Activated CD4-positive, CD25-positive, alpha-beta regulatory T cell treated with anti-CD3 and anti-CD28 coated beads, Interleukin-2, amount 50 U/mL, for 24 hours (primary cell): ENCODE measurements at regions not wholly inside any gene's neighbourhood (a gene's known extent, or its start where the extent isn't known, plus 50 kb on each side); places are given as distances from the start of the nearest gene placed in this dataset.

ENCODE experiments used
- ATAC-seq, 2 donors: fragments of 150-1000 bp; cut with Tn5 transposase; one replicate each; pipeline ENCODE4 v1.10.0; 2021; ENCODE audit warnings: mild to moderate bottlenecking in 1 of 2, moderate library complexity in 1 of 2

DNA sequence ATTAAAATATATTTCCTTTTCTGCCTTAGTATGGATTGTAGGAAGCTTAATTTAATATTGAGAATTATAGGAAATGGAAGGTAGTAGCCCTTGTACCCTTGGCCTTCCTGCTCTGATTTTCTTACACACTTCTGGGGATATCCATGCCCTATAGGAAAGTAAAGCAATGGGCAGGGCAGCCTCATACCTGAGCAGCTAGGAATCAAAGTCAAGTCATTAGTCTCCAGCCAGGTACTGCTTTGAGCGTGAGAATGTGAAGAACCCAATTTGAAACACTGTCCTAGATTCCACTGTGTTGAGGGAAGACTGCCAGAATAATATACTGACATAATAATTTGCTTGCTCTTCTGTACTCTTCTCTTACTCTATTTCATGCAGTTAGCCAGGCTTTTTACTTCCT is 51.0 kb upstream of the L3MBTL3 start:
- no peak for ATAC-seq

DNA sequence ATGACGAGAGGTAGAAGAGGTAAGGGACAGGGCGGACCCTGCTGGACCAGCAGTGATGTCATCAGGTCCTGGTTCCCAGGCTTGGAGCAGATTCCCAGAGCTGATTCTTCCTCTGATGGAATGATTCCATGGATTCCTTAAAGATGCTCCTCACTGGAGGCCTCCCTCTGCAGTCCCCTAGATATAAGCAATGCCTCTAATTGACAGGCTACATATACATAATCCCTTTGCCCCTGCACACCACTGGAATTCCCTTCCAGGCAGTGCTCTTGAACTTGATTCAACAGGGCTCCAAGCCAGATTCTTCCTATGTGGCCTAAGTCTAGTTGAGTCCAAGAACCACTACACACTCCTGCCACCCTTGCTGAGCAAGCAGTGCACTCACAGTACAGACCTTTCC is 52.3 kb upstream of the L3MBTL3 start:
- no peak for ATAC-seq

DNA sequence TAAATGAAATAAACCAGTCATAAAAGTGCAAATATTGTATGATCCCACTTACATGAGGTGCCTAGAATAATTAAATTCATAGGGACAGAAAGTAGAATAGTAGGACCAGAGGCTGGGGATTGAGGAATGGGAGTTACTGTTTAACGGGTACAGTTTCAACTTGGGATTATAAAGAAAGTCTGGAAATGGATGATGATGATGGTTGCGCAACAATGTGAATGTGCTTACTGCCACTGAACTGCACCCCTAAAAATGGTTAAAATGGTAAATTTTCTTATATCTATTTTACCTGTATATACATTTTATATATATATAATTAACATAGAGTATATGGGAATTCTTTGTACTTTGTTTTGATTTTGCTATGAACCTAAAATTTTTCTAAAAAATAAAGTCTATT is 53.3 kb upstream of the L3MBTL3 start:
- no peak for ATAC-seq

DNA sequence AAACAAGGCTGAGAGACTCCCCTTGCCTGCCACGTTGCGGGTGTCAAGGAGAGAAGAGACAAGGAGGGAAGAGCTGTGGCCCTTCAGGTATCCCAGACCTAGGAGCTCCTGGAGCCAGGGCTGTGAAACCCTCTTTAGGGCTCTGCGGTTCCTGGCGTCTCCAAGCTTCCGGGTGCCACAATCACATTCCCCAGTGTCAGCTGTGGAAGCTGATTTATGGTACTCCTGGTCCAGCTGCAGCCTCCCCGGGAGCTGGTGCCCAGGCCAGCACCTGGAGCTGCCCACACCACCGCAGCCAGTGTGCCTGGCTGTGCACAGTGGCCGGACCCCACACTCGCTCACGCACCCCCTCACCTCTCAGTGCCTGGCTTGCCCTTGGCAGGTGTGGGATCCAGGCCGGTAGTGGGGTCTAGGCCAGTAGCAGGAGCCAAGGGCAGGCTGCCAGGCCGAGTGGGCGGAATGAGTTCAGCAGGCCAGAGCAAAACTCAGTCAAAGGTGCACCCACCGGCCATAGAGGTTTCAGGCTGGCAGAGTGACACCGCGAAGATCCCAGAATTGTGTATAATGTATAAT is 58.9 kb upstream of the L3MBTL3 start:
- ATAC-seq: no peak

DNA sequence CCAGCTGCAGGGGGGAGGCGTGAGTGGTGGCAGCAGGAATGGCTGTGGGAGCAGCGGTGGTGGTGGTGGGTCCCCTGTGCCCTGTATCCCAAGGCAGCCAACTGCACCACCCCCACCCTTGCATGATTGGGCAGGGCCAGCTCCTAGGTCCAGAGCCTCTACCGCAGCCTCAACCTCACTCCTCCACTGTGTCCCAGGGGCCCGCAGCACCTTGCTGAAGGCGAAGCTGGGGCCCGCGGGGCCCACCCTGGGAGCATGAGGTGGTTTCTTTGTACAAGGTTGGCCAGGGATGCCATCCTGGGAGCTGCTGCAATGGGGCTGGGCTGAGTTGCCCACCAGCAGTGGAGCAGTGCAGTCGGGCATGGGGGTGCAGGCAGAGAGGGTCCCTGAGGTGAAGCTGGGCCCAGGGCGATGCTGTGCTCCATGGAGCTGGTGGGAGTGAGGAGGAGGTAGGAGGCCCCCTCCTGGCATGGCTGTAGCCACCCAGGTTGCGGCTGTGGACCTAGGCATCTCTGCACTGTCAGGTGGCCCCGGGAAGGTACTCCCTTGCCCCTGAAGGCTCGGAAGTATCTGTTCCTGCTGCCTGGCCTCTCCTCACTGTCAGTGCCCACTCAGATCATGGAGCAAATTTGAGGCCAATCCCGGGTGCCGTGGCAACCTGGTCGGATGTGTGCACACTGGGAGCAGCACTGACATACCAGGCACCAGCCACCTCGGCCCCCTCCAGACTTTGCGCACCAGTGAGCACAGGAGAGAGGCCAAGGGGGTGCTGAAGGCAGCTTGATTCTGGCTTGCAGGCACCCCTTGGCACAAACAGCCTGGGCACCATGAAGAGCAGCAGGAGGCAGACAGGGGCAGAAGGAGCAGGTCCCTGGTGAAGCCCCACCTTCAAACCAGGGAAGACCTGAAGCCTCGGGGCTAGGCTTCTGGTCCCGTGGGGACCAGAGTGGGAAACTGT is 60.2 kb upstream of the L3MBTL3 start:
- no peak for ATAC-seq

DNA sequence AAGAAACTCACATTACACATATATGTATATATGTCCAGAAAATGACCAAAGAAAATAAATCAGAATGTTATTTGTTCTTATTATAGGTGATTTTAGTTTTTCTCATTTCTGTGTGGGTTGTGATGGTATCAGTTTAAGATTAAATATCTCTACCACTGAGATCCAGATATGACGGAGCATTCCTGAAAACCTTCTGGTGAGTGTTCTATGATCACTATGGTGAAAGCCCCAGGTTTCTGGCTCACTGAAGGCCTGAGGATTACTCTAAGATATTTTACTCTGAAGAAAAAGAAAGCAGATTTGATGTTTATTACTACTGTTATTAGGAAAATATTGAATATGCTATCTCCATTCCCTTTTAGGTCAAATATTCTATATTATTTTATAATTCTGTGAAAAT is 62.8 kb upstream of the L3MBTL3 start:
- no peak for ATAC-seq

DNA sequence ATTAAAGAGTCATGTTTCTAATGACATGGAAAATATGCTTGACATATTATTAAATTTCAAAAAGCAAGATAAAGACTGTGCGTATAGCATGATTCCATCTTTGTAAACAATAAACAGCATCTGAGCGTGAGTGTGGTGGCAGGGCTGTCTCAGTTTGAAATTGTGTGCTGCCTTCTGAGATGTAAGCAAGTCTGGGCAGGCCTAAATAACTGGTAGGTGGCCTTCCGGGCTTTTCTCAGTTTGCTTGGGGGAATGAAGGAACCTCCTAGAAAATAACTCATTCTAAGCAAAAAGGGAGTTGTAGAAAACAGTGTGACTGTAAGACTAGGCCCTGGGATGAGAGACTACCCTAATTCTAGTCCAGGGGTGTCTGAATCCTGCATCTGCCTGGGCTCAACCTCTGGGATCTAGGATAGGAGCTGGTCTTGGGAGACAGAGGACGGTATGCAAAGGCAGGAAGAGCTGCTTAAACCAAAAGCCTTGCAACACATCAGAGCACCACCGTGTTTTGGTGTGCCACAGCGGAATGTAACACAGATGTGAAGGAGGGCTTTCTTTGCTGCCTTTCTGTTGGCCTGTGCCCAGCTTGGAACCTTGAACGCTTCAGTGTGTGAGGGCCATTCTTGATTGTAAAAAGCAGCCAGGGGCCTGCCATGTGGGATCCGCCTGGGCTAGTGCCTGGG is 63.5 kb upstream of the L3MBTL3 start:
- no peak for ATAC-seq

DNA sequence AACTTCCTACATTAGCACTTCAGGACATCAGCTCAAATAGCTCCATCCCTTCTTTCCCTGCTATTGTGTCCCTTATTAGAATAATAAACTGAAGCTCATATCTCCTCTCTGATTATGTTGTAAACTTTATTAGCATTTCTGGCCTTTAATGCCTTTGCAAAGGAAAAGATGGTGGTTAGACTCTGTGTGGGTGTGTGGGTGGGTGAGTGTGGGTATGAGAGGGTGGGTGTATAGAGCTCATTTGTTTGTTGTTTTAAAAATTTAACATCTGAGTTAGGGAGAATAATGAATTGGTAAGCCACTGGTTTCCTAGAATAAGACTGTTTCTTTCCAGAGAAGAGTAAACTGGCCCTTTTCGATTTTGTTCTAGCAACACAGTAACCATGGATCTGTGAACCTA is 70.6 kb upstream of the L3MBTL3 start:
- no peak for ATAC-seq

DNA sequence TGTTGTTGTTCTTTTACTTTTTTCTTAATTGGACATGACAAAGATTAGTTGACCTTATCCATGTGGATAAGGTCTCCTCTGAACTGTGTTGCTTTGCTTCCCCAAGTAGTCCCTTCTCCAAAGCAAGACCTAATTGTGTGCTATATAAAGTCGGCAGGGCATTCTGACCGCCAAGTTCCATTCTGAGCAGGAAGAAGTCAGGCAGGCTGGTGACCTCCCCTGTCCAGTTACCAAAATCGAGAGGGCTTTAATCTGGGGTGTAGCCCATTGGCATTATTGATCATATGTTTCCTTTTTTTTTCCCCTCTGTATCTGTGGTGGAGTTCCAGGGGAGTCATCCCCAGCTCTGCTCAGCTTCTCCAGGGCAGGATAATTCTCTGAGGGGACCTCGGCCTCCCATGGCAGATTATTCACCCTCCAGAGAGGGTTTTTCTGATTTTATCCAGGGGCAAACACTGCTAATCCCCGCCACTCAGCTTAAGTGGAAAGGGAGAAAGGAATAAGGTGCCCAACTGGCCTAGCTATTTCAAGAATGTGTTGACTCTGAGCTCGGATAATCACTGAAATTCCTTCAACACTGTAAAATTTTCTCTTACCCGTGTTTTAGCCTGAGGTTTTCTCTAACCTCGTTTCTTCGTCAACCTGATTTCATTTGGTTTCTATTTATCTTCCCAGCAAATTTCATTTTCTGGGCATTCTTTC is 71.8 kb upstream of the L3MBTL3 start:
- no peak for ATAC-seq

DNA sequence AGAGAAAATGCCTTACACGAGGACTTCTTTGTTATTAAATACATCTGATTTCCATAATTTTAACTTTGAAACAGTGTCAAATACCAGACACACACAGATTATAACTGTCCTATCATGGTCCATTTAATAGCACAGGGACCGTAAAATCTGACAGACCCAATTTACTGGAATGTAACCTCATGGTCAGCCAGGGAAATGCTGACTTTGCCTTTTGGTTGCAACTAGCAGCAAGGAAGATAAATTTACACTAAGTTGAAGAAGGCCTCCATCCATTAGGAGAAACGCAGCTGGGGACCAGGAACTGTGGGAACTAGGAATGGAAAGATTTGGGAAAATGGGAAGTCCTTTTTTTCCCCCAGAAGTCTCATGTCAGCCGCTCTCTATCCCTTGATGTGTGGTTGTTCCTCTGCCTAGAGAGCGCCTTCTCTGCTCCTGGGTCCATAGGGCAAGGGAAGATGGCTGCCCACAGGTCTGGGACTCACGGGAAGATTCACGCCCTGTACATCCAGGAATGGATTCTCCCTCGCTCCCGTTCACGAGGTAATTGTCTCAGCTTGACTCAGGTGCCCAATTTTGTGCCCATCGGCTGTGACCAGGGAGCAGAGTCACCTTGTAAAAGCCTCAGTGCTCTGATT is 74.6 kb upstream of the L3MBTL3 start:
- no peak for ATAC-seq

DNA sequence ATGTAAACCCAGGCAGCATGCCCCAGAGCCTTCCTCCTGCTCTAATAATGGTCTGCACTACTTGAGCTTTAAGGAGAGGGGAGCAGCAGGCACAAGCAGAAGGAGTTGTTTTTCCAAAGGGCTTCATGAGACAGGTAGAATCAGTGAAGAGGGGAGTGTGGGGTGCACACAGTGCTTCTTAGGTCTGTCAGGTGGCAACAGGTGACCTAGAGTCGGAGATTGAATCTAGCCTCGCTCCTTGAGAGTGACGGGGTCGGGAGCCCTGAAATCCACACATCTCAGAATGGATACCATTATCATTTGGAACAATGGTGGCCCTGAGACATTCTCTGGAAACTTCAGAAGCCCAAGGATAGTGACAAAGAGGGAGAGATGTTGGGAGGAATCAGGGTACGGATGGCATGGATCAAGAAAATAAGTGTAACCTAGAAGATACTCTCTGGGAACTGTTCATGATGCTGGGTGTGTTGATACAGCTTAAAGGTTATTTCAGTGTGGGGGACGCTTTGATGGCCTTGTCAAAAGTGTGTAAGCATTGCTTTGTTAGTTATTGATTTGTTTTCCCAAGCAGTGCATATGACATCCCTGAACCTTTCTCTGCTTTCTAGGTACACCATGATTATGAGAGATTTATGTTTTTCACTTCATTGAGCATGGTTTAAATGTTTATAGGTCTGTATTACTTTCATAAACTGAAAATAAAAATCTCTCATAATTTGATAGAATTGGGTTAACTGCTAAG is 77.8 kb upstream of the L3MBTL3 start:
- no peak for ATAC-seq

DNA sequence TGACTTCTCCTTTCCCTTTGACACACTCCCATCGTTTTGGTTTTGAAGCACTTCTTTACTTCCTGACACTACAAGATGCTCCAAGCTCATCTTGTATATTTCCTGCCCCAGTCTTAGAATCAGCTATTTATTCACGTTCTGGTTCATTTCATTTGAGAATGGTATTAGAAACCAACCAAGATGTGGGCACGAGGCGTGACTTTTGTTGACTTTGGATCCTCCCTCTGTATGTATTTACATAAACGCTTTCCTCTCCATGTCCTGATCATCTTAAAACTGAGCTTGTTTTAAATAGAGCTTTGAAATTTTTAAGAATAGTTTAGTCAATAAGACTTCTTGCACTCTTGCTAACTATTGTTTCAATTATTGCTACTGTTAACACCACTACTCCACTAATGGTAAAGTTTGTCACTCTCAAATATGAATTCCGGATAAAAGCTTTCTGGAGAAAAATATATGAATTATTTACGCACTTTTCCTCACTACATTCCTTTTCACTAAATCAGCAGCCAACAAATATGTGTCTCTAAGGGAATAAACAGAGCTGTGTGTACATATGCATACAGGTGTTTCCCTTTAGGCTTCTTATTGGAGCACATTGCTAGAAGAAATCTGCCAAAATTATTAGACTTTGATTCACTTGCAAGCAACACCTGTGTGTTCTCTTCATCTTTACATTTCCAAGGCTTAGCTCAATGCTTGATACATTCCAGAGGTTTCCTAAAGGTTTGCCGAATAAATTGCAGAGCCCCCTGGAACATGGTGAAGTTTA is 77.3 kb upstream of the TMEM244 start:
- ATAC-seq: no peak

DNA sequence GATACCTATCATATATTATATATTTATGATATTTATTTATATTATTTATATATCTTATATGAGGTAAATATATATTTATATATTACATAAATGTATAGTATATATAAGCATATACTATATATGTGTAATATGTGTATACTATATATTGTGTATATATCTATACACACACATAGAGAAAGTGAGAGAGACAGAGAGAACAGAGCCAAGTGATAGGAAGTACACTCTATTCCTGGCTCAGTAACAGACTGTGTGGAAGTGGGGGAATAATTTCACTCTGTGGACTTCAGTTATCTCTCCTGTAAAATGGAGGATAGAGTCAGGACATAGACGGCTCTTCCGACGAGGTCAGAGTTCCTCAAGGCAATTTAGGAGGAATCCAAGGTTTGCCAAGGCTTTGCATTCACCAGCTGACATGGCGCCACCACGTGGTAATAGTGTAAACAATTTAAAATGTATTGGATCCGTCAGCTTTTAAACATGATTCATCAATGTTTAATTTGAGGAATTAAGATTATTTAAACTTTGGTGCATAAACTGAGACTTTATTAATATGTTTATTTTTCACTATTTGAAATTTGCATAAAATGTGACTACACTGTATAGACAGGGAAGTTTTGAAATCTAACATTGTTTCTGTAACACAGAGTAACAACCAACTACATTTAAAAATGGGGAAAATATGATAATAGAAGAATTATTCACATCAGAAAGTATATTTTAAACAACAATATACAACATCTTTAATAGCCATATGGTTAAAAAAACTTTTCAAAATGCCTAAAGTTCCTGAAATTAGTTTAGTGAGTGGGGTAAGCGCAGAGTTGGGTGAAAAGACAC is 75.4 kb upstream of the TMEM244 start:
- peak in 1 of 2 donors; percentile 30 for ATAC-seq

DNA sequence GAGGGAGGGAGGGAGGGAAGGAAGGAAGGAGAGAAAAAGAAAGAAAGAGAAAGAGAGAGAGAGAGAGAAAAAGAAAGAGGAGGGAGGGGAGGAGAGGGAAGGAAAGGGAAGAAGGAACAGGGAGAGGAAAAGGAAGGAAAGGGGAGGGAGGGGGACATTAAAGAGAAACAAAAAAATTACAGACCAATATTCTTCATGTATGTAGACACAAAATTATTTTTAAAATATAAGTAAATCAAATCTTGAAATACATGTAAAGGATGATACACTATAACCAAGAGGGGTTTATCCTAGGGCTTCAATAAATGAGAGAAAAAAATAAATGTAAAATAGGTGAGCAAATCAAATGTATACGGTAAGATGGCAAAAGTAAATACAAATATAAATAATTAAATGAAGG is 71.2 kb upstream of the TMEM244 start:
- no peak for ATAC-seq

DNA sequence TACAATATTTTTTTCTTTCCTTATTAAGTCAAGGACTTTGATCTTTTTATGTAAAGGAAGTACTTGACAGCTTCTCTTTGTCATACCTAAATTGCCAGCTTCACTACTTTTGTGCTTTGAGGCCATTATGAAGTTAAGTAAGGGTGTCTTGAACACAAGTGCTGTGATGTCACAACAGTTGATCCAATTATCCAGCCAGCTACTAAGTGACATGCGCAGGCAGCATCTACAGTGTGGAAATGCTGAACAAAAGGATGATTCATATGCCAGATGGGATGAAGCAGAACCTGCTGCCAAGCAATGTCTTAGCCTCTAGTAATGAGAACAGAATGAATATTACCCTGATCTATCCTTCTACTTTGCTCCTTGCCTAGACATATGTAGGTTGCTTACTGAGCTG is 68.3 kb upstream of the TMEM244 start:
- ATAC-seq: no peak

DNA sequence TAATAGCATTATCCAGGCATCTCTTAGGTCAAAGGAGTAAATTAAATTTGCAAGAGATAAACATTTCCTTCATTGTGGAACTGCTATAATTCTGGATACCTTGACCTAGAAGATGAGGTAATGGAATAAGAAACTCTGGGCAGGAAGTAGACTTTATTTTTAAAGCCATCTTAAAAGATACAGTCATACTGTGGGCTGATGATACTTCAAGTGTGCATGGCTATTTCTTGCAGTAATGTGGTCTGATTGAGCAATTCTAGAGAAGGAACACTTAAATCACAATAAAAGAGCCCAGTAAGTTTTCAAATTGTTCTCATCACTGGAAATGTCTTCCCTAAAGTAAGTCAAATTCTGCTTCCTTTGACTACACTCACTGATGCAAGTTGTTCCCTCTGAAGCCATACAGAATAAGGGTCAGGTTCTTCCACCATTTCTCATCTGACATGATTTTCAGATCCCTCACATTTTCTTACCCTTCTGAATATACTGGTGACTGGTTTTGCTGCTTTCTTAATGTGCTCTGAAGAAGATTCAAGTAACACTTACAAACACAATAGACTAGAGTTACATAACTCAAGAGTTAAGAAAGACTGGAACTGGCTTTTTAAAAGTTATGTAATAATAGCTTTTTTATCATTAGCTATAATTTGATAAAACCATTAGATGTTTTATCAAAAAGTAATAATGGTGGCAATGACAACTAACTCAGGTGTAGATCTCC is 62.6 kb upstream of the TMEM244 start:
- ATAC-seq: no peak

DNA sequence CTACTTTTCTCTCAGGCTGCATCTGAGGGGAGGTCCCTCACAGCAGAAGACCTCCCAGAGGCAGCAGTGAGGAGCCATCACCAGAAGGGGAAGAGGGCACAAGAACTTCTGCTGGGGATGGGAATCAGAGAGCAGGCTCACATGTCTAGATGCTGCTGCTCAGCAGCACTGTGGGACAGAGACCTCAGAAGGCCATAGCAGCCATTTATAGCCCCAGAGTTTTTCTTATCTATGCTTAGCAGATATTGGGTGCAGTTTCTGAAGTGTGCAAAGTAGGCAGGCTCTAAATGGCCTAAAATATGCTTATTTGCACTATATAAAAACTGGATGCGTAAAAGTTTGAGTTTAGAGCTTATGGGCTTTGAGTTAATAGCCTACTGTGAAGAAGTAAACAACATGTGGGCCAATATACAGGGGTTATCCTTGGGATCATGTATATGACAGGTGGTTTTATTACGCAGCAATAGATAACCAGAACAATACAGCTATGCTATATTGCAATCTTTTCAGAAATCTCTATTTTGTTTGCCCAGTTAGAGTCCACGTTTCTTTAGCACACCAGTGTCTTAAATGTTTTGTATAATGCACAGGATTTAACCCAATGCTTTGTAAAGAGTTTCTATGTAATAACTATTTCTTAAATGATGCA is 60.2 kb upstream of the TMEM244 start:
- ATAC-seq: no peak

DNA sequence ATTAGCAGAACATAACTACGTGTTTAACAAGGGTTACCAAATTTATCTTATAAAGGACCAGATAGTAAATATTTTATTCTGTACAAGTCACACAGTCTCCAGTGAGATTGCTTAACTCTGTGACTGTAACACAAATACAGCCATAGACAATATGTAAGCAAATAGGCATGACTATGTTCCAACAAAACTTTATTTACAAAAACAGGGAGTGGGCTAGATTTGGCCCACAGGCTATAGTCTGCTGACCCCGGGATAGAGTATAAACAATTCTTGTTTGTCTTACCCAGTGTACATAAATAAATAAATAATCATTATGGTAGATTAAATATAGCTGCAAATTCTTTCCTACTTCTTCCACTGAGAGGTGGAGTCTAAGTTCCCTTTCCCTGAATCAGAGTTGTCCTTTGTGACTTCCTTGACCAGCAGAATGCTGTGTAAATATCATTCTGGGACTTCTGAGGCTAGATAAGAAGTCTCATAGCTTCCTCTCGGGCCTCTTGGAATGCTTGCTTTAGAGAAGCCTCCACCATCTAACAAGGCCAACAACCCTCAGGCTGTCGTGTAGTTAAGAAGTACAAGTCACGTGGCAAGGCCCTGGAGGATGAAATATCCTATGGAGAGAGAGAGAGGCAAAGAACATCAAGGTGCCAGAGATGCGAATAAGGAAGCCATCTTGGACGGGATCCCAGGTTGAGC is 59.1 kb upstream of the TMEM244 start:
- ATAC-seq: no peak
